K562 (cell line): ENCODE measurements at regions not wholly inside any gene's neighbourhood (a gene's known extent, or its start where the extent isn't known, plus 50 kb on each side); places are given as distances from the start of the nearest gene placed in this dataset.

Source experiments
- ATAC-seq: fragments of 200-7000 bp; cut with Tn5 transposase; 3 replicates; pipeline ENCODE4 v1.9.1; 2020; ENCODE audit warnings: moderate library complexity
- BruUV-seq: library from RNA; stranded (reverse); fragments of 400-500 nt; replicated peaks from 2 replicates; lab custom pipeline; 2021; lab: Mats Ljungman, UMichigan
- CTCF ChIA-PET: fragments of 300-600 bp; formaldehyde crosslinking; extraction: SDS; loops from one replicate; lab custom pipeline; 2021; ENCODE audit warnings: low intra/inter-chr PET ratio; lab: Yijun Ruan, JAX
- POLR2A ChIA-PET: fragments of 300-600, 350-650 bp; sonication (Branson Sonifier 250); formaldehyde crosslinking; extraction: SDS; loops from one replicate; lab custom pipeline; 2021; ENCODE audit warnings: antibody characterized with exemption, inconsistent platforms; lab: Yijun Ruan, JAX
- DNase-seq, 4 experiments: peaks; one replicate each; pipeline versions ENCODE4 v3.0.0 to v3.0.0-alpha.2; 2011 to 2018; ENCODE audit warnings: low spot score in 3 of 4, mixed read lengths in 3 of 4; ENCODE audit errors: extremely low read depth in 1 of 4
- FAIRE-seq: peaks from 2 replicates; lab custom pipeline; 2011; peaks lifted over from hg19 to GRCh38; lab: Jason Lieb, UNC
- H2AFZ ChIP-seq: 2 replicates; pipeline ENCODE4 v1.6.0; 2011; ENCODE audit warnings: low read depth, low read length, control low read depth, inconsistent platforms
- H3K27ac ChIP-seq: fragments of 200-600 bp; 3 replicates; pipeline ENCODE4 v1.8.0; 2011; ENCODE audit warnings: low read depth, mild to moderate bottlenecking, control low read depth, inconsistent platforms, low read length, moderate library complexity, mixed read lengths; ENCODE audit errors: extremely low read depth
- H3K27me3 ChIP-seq, 2 experiments: fragments of 300-600 bp in 1 of 2; 2 replicates in 1 of 2; 3 replicates in 1 of 2; pipeline versions ENCODE4 v1.6.0 to v1.8.0; 2011; ENCODE audit warnings: inconsistent platforms in 2 of 2, low read length in 2 of 2, mild to moderate bottlenecking in 1 of 2, mixed read lengths in 1 of 2, moderate library complexity in 1 of 2; ENCODE audit not compliant: control insufficient read depth in 2 of 2, insufficient read depth in 2 of 2
- H3K36me3 ChIP-seq: fragments of 300-600 bp; 3 replicates; pipeline ENCODE4 v1.8.0; 2011; ENCODE audit warnings: mild to moderate bottlenecking, low read length, inconsistent platforms; ENCODE audit not compliant: control insufficient read depth, insufficient read depth
- H3K4me1 ChIP-seq, 2 experiments: fragments of 200-600 bp in 1 of 2; replicated peaks in 1 of 2; 2 replicates in 1 of 2; 3 replicates in 1 of 2; pipeline versions ENCODE4 v1.5.1 to v1.8.0; 2011; ENCODE audit warnings: inconsistent platforms in 2 of 2, low read length in 2 of 2, mild to moderate bottlenecking in 1 of 2, mixed read lengths in 1 of 2, moderate library complexity in 1 of 2; ENCODE audit not compliant: control insufficient read depth in 2 of 2, insufficient read depth in 2 of 2
- H3K4me2 ChIP-seq: 2 replicates; pipeline ENCODE4 v1.6.1; 2011; ENCODE audit warnings: low read length, control low read depth, inconsistent platforms, mixed read lengths; ENCODE audit not compliant: insufficient read depth
- H3K4me3 ChIP-seq: fragments of 200-600 bp; sonication (generic), shearing (Covaris generic); 2 replicates; pipeline ENCODE4 v1.5.1; 2016; ENCODE audit warnings: control low read depth, inconsistent platforms
- H3K79me2 ChIP-seq: fragments of 200-600 bp; 3 replicates; pipeline ENCODE4 v1.8.0; 2011; ENCODE audit warnings: low read length, inconsistent platforms; ENCODE audit not compliant: control insufficient read depth, insufficient read depth
- H3K9ac ChIP-seq, 2 experiments: 2 replicates each; pipeline versions ENCODE4 v1.6.0 to v1.6.1; 2011; ENCODE audit warnings: low read depth in 2 of 2, low read length in 2 of 2, control low read depth in 1 of 2, inconsistent platforms in 1 of 2, mild to moderate bottlenecking in 1 of 2, mixed read lengths in 1 of 2; ENCODE audit not compliant: insufficient read depth in 1 of 2
- H3K9me1 ChIP-seq: one replicate; pipeline ENCODE4 v1.6.0; 2011; ENCODE audit warnings: inconsistent platforms, mild to moderate bottlenecking, low read length, moderate library complexity; ENCODE audit not compliant: control insufficient read depth, insufficient read depth
- H3K9me3 ChIP-seq: replicated peaks from 2 replicates; pipeline ENCODE4 v1.5.1; 2011; ENCODE audit warnings: low read depth, low read length, inconsistent platforms; ENCODE audit not compliant: control insufficient read depth, insufficient read depth
- H4K20me1 ChIP-seq: replicated peaks from 2 replicates; pipeline ENCODE4 v1.6.1; 2011; ENCODE audit warnings: low read length, inconsistent platforms, mixed read lengths; ENCODE audit not compliant: control insufficient read depth, insufficient read depth
- BCOR ChIP-seq: fragments of 450-650 bp; IDR thresholded peaks from 2 replicates; pipeline ENCODE4 v1.6.1; 2016
- BHLHE40 ChIP-seq: IDR thresholded peaks from 2 replicates; pipeline ENCODE4 v1.6.1; 2011; ENCODE audit warnings: low read length, improper control_type of control experiment
- BRF1 ChIP-seq: IDR thresholded peaks from 3 replicates; pipeline ENCODE4 v1.6.1; 2011; ENCODE audit warnings: borderline replicate concordance, mild to moderate bottlenecking; ENCODE audit not compliant: insufficient read length; ENCODE audit errors: extremely low read depth
- ELK3 ChIP-seq: fragments of 450-650 bp; formaldehyde crosslinking; IDR thresholded peaks from 2 replicates; pipeline ENCODE4 v1.4.0; 2020; ENCODE audit warnings: mild to moderate bottlenecking
- ESRRA ChIP-seq: fragments of 450-650 bp; IDR thresholded peaks from 2 replicates; pipeline ENCODE4 v1.6.1; 2014; ENCODE audit warnings: low read depth, mild to moderate bottlenecking, moderate library complexity, borderline replicate concordance
- LCOR ChIP-seq: sonication (generic); formaldehyde crosslinking; IDR thresholded peaks from 2 replicates; pipeline ENCODE4 v1.8.0; 2022; ENCODE audit warnings: mild to moderate bottlenecking, missing genetic modification reagents
- MEF2D ChIP-seq: conservative IDR thresholded peaks from 2 replicates; pipeline ENCODE4 v1.6.1; 2016; ENCODE audit warnings: low read depth, missing genetic modification characterization, missing compliant biosample characterization
- NFXL1 ChIP-seq: fragments of 450-650 bp; formaldehyde crosslinking; IDR thresholded peaks from 2 replicates; pipeline ENCODE4 v1.4.0; 2021; ENCODE audit warnings: mild to moderate bottlenecking
- SOX6 ChIP-seq: fragments of 450-650 bp; IDR thresholded peaks from 2 replicates; pipeline ENCODE4 v1.6.1; 2014; ENCODE audit warnings: mild to moderate bottlenecking
- TCF7L2 ChIP-seq: fragments of 150-350 bp; IDR thresholded peaks from 2 replicates; pipeline ENCODE4 v1.6.1; 2016; ENCODE audit warnings: low read depth, mild to moderate bottlenecking, low read length, moderate library complexity
- USF2 ChIP-seq: sonication (generic); formaldehyde crosslinking; IDR thresholded peaks from 2 replicates; pipeline ENCODE4 v1.5.0; 2020; ENCODE audit warnings: missing genetic modification reagents
- ZBTB1 ChIP-seq: sonication (generic); formaldehyde crosslinking; IDR thresholded peaks from 2 replicates; pipeline ENCODE4 v1.8.1; 2023; ENCODE audit warnings: missing genetic modification reagents, low read depth, mild to moderate bottlenecking, borderline replicate concordance
- ZNF212 ChIP-seq: fragments of 450-650 bp; formaldehyde crosslinking; IDR thresholded peaks from 2 replicates; pipeline ENCODE4 v1.4.0; 2020; ENCODE audit warnings: mild to moderate bottlenecking
- WGBS: fragments of 100-300 bp; shearing (Covaris generic); methylation state at CpG from one replicate; pipeline ENCODE4 v1.1.6; 2016; ENCODE audit warnings: low coverage, mixed read lengths; ENCODE audit not compliant: insufficient coverage; ENCODE audit errors: missing lambda C conversion rate; 5-methylcytosine and 5-hydroxymethylcytosine counted together
- in situ Hi-C: fragments of 300-500 bp; cut with MboI; formaldehyde crosslinking; loops from 4 replicates; pipeline ENCODE4 v1.15.0; 2018; ENCODE audit warnings: inconsistent platforms, mixed read lengths
- intact Hi-C: fragments of 100-400 bp; cut with micrococcal nuclease; formaldehyde crosslinking; loops from 2 replicates; pipeline ENCODE4 v1.14.2; 2022
- TF ChIP-seq, protein P1 (sequence below): fragments of 450-650 bp; formaldehyde crosslinking; IDR thresholded peaks from 2 replicates; pipeline ENCODE4 v1.4.0; 2020; ENCODE audit warnings: mild to moderate bottlenecking, moderate library complexity
- TF ChIP-seq, protein P2 (sequence below): sonication (generic); formaldehyde crosslinking; IDR thresholded peaks from 2 replicates; pipeline ENCODE4 v1.8.0; 2022; ENCODE audit warnings: mild to moderate bottlenecking, missing genetic modification reagents

DNA sequence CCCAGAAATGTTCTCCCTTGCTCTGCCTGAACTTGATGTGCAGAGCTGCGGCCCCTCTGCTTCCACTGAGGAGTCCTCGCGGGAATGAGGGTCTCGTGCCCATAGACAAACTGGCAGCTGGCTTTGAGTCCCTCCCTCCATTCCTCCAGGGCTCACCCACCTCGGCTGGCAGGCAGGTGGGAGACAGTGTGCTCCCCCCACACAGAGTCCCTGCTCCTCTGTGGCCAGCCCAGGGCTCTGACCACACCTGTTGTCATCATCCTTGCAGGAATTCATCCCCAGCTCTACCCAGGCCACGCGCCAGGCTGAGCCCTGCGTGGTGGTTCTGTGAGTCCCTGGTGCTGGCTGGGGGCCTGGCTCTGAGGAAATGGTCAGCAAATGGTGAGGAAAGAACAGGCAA, 521.9 kb downstream of the TBC1D22A start:
- no peak overlapping the region for H3K27ac ChIP-seq
- no peaks in the 10 kb centered on the region; the same call in 1 of the 2 replicates for H4K20me1 ChIP-seq
- no peak overlapping the region for H3K4me3 ChIP-seq
- intact Hi-C loops = no loop called here
- no peaks in the 10 kb centered on the region for H3K4me1 ChIP-seq
- ATAC-seq = no peak
- no peak overlapping the region for H3K4me2 ChIP-seq
- H3K9me3 ChIP-seq = no peaks in the 10 kb centered on the region
- no peak for TF ChIP-seq BCOR
- no peak for TF ChIP-seq ZBTB1
- no peak for TF ChIP-seq TCF7L2
- no peak for TF ChIP-seq BHLHE40
- TF ChIP-seq MEF2D (tag) = no peak
- no peak for TF ChIP-seq BRF1
- TF ChIP-seq, protein P1, sequence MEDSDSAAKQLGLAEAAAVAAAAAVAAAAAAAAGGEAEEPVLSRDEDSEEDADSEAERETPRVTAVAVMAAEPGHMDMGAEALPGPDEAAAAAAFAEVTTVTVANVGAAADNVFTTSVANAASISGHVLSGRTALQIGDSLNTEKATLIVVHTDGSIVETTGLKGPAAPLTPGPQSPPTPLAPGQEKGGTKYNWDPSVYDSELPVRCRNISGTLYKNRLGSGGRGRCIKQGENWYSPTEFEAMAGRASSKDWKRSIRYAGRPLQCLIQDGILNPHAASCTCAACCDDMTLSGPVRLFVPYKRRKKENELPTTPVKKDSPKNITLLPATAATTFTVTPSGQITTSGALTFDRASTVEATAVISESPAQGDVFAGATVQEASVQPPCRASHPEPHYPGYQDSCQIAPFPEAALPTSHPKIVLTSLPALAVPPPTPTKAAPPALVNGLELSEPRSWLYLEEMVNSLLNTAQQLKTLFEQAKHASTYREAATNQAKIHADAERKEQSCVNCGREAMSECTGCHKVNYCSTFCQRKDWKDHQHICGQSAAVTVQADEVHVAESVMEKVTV = no peak
- no peak for TF ChIP-seq LCOR (CRISPR knock-in tag)
- no peak for TF ChIP-seq USF2 (CRISPR knock-in tag)
- TF ChIP-seq, protein P2, sequence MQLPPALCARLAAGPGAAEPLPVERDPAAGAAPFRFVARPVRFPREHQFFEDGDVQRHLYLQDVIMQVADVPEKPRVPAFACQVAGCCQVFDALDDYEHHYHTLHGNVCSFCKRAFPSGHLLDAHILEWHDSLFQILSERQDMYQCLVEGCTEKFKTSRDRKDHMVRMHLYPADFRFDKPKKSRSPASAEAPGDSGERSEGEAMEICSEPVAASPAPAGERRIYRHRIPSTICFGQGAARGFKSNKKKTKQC (CRISPR knock-in tag) = no peak
- no peak for TF ChIP-seq NFXL1
- no peak for TF ChIP-seq SOX6
- TF ChIP-seq ELK3 (CRISPR knock-in tag) = no peak
- TF ChIP-seq ZNF212 (CRISPR knock-in tag) = no peak
- no peak for TF ChIP-seq ESRRA
- TF ChIP-seq, all 486 proteins: peak for 0
- H3K27me3 ChIP-seq = peaks cover under 1 to 44% of the 10 kb centered on the region in 2 experiments; a peak in 3 of 5 replicates
- H3K79me2 ChIP-seq = no peaks in the 10 kb centered on the region
- no TSS peak for BruUV-seq
- ChIA-PET CTCF (no interaction called here), POLR2A (no interaction called here)
- 0% methylated on average over 4 of the region's 8 CpGs for WGBS
- in situ Hi-C loops = no loop called here
- no peaks in the 10 kb centered on the region for H3K9me1 ChIP-seq
- H3K9ac ChIP-seq = no peak overlapping the region
- no peak overlapping the region for H2AFZ ChIP-seq
- FAIRE-seq (no peak), DNase-seq (no peak)
- H3K36me3 ChIP-seq = no peaks in the 10 kb centered on the region
